ENCODE measurements at regions not wholly inside any gene's neighbourhood (a gene's known extent, or its start where the extent isn't known, plus 50 kb on each side); places are given as distances from the start of the nearest gene placed in this dataset.
"Not testable (repeated sequence)": the region's sequence is repeated elsewhere in the genome, so short reads cannot be mapped to it uniquely, and the experiment has no call there.

DNA sequence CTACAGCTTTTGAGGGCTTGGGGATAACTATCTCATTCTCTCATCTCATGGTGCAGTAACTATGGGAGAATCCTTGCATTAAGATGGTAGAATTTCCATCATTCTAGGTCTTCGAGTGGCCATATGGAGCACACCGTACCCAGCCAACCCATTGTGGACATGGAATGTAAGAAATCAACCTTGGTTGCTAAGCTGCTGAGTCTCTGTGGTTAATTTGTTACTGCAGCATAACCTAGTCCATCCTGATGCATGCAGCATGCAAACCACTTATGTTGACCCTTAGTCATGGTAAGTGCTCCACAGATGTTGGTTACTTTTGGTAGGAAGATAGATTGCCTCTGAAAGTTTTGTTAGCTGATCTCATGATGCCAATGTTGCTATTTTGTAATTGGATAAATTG lies 156.3 kb upstream of the CCZ1B start:
- TF ChIP-seq, protein P1, sequence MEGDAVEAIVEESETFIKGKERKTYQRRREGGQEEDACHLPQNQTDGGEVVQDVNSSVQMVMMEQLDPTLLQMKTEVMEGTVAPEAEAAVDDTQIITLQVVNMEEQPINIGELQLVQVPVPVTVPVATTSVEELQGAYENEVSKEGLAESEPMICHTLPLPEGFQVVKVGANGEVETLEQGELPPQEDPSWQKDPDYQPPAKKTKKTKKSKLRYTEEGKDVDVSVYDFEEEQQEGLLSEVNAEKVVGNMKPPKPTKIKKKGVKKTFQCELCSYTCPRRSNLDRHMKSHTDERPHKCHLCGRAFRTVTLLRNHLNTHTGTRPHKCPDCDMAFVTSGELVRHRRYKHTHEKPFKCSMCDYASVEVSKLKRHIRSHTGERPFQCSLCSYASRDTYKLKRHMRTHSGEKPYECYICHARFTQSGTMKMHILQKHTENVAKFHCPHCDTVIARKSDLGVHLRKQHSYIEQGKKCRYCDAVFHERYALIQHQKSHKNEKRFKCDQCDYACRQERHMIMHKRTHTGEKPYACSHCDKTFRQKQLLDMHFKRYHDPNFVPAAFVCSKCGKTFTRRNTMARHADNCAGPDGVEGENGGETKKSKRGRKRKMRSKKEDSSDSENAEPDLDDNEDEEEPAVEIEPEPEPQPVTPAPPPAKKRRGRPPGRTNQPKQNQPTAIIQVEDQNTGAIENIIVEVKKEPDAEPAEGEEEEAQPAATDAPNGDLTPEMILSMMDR (IDR thresholded peaks at IDR 0.05): not testable (repeated sequence)
- TF ChIP-seq POLR2AphosphoS5 (IDR thresholded peaks at IDR 0.05): not testable (repeated sequence)

Measured in gastroesophageal sphincter (tissue), 3 donors.